ENCODE measurements at regions not wholly inside any gene's neighbourhood (a gene's known extent, or its start where the extent isn't known, plus 50 kb on each side); places are given as distances from the start of the nearest gene placed in this dataset.

GRCh38 chr12:93151079-93151762, 222.1 kb upstream of the EEA1 start:
- TF ChIP-seq CTCF (IDR thresholded peaks at IDR 0.05; ENCODE audit: insufficient read depth, low read depth, low read length) = no peak
- no peak for TF ChIP-seq EZH2 (IDR thresholded peaks at IDR 0.05; ENCODE audit: insufficient read depth, low read length)

All from astrocyte (in vitro differentiated cells and primary cell).